Amniotic epithelial cell (primary cell): ENCODE measurements at regions not wholly inside any gene's neighbourhood (a gene's known extent, or its start where the extent isn't known, plus 50 kb on each side); places are given as distances from the start of the nearest gene placed in this dataset.

ENCODE experiments used
- DNase-seq: peaks from one replicate; pipeline ENCODE4 v3.0.0-alpha.2; 2010; ENCODE audit warnings: low read depth

- DNase-seq, result no peak
Measured at GRCh38 chrX:5084279-5084678, 1144.4 kb downstream of the NLGN4X start.

GRCh38 chrX:5082705-5083104 is 1146.0 kb downstream of the NLGN4X start:
- DNase-seq, result no peak

GRCh38 chrX:5080791-5081190 is 1147.9 kb downstream of the NLGN4X start:
- no peak for DNase-seq

DNA sequence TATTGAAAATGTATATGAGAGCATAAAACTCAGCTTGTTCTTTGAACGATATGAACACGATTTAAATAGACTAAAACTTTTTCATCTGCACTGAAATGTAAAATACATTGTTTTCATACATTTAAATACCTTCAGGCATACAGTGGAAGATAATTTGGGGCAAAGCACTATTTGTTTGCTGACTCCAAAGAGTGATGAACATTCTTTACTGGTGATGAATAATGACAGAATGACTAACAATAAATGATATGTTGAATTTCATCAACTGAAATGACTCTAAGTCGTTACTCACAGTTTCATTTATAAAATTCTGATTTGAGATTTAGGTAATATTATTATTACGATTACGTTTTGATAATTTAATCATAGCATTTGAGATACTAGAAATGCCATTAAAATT is 1160.1 kb downstream of the NLGN4X start:
- no peak for DNase-seq

DNA sequence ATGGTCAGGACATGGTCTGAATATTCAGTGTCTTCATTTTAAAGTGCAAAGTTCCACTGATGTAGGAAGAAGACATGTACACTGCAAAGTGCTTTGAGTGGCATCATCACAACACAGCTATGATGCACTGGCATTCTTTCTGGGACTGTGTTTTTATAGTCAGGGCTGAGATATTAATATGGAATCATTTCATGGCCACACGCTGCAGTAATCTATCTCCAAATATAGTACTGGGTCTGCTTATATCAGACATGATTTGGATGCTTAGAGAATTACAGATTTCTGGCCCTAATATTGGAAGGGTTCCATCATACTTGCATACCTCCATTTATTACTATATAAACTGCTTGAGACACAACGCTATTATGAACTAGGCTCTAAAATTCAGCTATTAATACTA is 1170.9 kb downstream of the NLGN4X start:
- DNase-seq, result no peak

DNA sequence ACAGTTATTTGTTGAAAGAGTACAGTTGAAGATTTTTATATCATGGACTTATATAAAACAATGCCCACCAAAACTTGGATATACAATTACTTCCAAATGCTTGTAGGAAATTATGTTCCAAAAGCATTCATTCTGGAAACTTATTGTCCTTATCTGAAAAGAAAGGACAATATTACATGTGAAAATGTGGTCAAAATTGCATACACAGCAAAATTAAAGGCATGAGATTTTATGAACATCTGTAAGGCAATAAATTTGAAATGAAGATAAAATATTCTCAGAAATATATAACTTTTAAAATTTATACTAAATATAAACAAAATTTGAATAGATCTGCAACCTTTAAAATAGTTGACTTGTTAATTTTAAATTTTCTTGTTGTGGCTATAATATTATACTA is 1173.8 kb downstream of the NLGN4X start:
- DNase-seq, result no peak

DNA sequence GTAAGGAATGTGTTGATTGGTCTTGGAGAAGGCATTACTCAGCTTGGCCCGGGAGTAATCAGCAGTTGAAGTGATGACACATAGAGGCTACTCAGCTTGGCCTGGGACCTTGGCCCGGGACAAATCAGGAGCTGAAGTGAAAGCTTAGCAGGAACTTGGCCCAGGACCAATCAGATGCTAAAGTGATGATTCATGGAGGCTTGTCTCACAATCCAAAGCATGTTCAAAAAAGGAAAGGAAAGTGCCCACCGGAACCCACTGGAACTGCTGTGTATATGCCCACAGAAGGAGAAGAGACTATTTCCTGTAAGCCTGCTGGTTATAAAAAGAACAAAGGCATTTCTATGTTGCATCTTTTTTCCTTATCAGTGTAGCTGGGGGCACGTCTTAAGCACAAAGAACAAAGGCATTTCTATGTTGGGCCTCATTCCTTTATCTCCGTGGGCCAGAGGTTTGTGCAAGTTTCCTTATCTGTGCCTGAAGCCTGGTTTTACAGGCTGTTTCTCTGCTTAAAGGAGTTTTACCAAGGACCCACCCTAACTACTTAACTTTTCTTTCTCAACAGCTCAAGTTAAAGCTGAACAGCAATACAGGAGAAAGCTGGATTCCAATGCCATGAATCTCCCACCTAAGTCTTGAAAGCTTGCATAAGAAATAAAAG is 1176.7 kb downstream of the NLGN4X start:
- peak; percentile 55 for DNase-seq

DNA sequence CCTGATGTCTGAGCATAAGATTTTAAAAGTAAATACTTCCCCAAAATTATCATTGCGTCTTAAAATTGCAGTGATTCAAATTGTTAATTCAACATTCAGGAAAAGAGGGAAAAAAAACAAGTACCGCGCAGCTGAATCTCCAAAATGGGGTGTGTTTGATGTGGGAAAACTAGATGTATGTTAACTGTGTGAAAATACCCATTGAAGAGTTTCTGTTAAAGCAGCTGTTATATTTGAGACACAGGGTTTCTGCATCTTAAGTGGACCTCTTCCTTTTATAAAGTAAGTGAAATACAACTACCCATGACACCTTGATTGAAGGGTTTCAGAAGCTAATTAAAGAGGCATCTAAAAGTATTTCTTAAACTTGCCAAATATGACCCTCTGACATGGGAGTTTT is 1186.1 kb downstream of the NLGN4X start:
- no peak for DNase-seq

DNA sequence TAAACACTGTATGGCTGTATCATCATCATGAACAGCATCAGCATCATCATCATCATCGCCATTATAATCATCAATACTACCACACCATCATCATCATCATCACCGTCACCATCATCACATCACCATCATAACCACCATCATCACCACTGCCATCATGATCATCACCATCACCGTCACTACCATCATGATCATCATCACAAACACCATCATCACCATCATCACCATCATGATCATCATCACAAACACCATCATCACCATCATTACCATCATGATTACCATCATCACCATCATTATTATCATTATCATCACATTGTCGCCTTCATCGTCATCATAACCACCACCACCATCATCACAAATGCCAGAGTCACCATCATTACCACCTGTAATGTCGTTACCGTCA is 1196.9 kb downstream of the NLGN4X start:
- no peak for DNase-seq

DNA sequence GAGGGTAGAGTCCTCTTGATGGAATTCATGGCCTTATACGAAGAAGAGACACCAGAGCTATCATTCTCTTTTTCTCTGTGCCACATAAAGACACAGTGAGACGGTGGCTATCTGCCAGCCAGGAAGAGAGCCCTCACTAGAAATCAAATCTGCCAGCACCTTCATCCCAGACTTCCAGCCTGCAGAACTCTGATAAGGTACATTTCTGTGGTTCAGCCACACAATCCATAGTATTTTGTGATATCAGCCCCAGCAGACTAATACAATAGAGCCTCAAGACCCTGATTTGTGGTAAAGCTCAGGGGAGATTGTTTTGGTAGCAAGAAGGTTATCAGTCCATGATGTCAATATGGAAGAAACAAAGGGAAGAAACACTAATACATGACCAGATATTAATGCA is 1213.2 kb downstream of the NLGN4X start:
- no peak for DNase-seq

GRCh38 chrX:4994855-4995254 is 1233.8 kb downstream of the NLGN4X start:
- no peak for DNase-seq

DNA sequence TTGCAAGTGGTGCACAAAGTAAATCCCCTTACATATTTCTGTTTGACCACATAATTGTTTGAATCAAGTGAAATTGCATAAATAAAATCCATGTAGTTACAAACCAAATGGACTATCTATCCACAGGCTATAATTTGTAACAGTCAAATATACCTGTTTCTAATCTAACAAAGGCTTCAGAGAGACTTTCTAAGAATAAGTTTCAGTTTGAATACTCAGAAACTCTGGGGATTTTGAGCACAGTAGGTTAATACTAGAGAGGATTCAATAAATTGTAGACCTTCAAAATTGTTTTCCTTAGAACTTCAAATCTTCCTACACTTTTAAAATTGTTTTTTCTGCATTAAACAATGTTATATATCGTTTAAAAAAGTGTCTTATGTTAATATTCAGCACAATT is 1250.1 kb downstream of the NLGN4X start:
- no peak for DNase-seq

DNA sequence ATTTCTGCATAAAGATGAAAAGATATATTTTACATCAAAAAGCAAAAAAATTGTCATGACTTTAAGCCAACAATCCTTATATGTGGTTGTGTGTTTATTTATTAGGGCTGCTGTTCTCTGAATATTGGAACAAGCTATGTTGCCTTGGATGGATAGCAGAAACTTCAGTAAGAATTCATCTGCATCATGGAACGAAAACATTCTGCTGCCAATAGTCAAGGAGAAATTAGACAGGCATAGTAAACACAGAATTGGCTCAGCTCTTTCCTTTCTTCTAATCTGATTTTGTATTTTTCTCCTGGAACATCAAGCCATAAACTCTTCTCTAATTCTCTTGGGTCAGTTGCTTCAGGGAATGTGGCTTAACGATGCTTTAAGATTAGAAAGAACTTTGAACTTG is 1257.0 kb downstream of the NLGN4X start:
- no peak for DNase-seq

GRCh38 chrX:4964112-4964511 is 1250.7 kb upstream of the PRKX start:
- no peak for DNase-seq

- no peak for DNase-seq
Measured at GRCh38 chrX:4963432-4963831, 1250.0 kb upstream of the PRKX start.

GRCh38 chrX:4944767-4945166 is 1231.3 kb upstream of the PRKX start:
- no peak for DNase-seq

DNA sequence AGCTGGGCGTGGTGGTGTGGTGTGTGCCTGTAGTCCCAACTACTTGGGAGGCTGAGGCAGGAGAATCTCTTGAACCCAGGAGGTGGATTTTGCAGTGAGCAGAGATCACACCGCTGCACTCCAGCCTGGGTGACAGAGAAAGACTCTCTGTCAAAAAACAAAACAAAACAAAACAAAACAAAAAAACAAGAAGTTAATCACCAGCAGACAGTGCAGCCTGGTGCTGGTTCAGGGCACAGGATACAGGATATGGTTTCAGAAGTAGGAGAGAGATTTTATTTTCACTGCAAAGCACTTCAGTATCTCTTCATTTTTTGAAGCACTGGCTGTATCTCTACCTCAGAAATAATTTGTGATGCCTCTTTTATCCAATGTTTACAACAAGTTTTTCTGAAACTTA is 1222.9 kb upstream of the PRKX start:
- DNase-seq, result no peak

DNA sequence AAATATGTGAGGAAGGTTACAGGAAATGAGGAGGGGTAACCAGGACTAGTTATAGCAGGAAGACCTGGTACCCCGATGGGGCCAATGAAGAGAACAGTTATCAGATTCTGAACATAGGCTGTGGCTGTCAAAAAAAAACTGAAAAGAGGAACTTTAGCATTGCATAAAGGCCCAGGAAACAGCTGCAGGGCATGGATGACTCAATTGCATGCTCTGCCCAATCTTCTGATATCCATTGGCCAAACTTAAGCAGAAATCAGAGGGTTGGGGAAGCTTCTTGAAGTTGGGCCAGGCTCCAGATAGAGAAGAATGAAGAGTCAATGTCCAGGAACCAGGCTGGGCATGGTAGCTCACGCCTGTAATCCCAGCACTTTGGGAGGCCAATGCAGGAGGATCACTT is 1222.4 kb upstream of the PRKX start:
- no peak for DNase-seq

GRCh38 chrX:4935401-4935800 is 1222.0 kb upstream of the PRKX start:
- DNase-seq, result no peak

- DNase-seq, result no peak
Measured at GRCh38 chrX:4932790-4933189, 1219.3 kb upstream of the PRKX start.

- no peak for DNase-seq
Measured at GRCh38 chrX:4930426-4930825, 1217.0 kb upstream of the PRKX start.

DNA sequence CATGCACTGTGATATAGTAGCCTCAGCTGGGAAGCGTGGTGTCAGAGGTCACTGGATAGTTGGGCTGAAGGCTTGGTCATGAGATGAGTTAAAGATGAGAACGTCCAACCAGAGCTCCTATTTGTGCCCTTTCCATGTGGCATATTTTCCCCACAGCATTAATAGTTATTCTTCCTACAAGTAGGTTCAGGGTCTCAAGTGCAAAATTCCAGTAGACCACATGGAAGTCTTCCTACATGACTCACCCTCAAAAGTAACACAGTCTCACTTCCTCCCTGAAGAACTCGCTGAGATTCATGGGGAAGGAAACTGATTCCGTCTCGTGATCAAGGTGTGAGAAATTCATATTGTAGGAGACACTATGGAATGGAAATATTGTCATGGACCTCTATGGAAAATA is 1212.5 kb upstream of the PRKX start:
- no peak for DNase-seq

- no peak for DNase-seq
Measured at GRCh38 chrX:4909348-4909747, 1195.9 kb upstream of the PRKX start.

DNA sequence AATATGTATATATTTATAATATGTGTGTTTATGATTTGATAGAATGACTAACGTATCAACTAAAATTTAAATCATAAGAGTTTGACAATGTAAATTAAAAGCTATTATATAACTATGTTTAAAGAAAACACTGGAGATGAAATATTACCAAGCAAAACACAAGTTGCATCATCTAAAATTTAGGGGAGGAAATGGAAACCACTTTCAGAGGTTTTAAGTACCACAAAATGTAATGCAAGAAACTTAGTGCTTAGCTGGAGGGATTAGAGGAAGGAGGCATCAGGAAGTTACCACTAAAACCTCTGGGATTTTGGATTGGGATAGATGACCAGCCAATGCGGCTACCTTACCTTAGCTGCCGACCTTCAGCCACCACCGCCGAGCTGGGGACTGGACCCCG is 1192.1 kb upstream of the PRKX start:
- no peak for DNase-seq

- no peak for DNase-seq
Measured at GRCh38 chrX:4881277-4881676, 1167.8 kb upstream of the PRKX start.
